ENCODE measurements at regions not wholly inside any gene's neighbourhood (a gene's known extent, or its start where the extent isn't known, plus 50 kb on each side); places are given as distances from the start of the nearest gene placed in this dataset.
A peak's percentile ranks its signal among the peaks of the same experiment; 100 is the strongest.

DNA sequence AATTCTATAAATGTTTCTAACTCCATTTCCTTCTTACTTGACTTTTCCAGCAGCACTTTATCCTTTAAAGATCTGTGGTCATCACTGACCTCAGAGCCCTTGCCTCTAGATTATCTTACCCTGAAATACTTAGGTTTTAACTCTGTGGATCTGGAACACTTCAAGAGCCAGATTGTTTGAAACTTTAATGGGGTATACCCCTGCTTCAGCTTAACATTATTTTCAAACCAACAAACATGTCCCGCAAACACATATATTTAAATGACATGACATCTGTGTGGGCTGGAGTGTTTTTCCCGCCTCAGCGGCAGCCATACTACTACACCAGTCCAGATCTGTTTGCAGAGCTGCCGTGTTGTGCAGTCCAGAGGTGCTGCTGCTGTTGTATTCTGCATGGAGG is 252.0 kb upstream of the TPM1 start:
- TF ChIP-seq CBFB (CRISPR knock-in tag; IDR thresholded peaks at IDR 0.05; ENCODE audit: low read depth) (no peak), ZNF263 (CRISPR knock-in tag; IDR thresholded peaks at IDR 0.05; ENCODE audit: low read depth) (no peak), FOXK1 (CRISPR knock-in tag; IDR thresholded peaks at IDR 0.05) (no peak), CREB1 (CRISPR knock-in tag; IDR thresholded peaks at IDR 0.05) (no peak), TEAD1 (CRISPR knock-in tag; IDR thresholded peaks at IDR 0.05) (no peak)
- TF ChIP-seq, protein P1, sequence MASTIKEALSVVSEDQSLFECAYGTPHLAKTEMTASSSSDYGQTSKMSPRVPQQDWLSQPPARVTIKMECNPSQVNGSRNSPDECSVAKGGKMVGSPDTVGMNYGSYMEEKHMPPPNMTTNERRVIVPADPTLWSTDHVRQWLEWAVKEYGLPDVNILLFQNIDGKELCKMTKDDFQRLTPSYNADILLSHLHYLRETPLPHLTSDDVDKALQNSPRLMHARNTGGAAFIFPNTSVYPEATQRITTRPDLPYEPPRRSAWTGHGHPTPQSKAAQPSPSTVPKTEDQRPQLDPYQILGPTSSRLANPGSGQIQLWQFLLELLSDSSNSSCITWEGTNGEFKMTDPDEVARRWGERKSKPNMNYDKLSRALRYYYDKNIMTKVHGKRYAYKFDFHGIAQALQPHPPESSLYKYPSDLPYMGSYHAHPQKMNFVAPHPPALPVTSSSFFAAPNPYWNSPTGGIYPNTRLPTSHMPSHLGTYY (CRISPR knock-in tag; IDR thresholded peaks at IDR 0.05): no peak
- TF ChIP-seq, protein P2, sequence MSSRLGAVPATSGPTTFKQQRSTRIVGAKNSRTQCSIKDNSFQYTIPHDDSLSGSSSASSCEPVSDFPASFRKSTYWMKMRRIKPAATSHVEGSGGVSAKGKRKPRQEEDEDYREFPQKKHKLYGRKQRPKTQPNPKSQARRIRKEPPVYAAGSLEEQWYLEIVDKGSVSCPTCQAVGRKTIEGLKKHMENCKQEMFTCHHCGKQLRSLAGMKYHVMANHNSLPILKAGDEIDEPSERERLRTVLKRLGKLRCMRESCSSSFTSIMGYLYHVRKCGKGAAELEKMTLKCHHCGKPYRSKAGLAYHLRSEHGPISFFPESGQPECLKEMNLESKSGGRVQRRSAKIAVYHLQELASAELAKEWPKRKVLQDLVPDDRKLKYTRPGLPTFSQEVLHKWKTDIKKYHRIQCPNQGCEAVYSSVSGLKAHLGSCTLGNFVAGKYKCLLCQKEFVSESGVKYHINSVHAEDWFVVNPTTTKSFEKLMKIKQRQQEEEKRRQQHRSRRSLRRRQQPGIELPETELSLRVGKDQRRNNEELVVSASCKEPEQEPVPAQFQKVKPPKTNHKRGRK (CRISPR knock-in tag; IDR thresholded peaks at IDR 0.05; ENCODE audit: borderline replicate concordance): no peak
- TF ChIP-seq, protein P3, sequence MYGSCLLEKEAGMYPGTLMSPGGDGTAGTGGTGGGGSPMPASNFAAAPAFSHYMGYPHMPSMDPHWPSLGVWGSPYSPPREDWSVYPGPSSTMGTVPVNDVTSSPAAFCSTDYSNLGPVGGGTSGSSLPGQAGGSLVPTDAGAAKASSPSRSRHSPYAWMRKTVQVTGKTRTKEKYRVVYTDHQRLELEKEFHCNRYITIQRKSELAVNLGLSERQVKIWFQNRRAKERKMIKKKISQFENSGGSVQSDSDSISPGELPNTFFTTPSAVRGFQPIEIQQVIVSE (CRISPR knock-in tag; IDR thresholded peaks at IDR 0.05; ENCODE audit: borderline replicate concordance): no peak
- H3K27ac Mint-ChIP-seq: no peak overlapping the region
- no peaks in the 10 kb centered on the region for H3K27me3 Mint-ChIP-seq (ENCODE audit: low read depth)
- H3K4me3 Mint-ChIP-seq: no peak overlapping the region
- DNase-seq (ENCODE audit: low spot score): no peak
- CTCF ChIA-PET: interaction anchor here (1.4 to 2.4 kb wide), 2 partner anchors 8 to 257 kb away, joined by 3 to 6 read pairs; no protein-coding TSS in a partner anchor
- ATAC-seq: no peak
- H3K4me1 Mint-ChIP-seq: peaks cover 23% of the 10 kb centered on the region
- H3K36me3 Mint-ChIP-seq: no peaks in the 10 kb centered on the region
- H3K9me3 Mint-ChIP-seq: no peaks in the 10 kb centered on the region
- POLR2A ChIA-PET: no interaction called here

DNA sequence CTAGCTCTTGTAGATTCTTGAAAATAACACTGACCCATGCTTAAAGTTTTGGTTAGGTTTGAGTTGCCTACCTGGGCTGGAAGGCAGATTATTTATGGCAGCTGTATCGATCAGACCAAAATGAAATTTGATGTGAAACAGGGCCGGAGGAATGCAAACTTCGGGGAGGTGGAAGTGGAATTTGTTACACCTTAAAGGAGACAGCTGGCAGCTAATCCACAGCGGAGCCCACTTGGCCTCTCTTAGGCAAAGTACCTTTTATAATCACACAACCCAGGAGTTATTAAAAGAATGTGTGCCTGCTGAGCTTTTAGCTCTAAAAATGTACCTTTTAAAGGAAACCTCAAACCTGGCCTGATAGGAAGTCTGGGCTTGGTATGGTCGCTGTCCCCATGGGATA is 250.9 kb upstream of the TPM1 start:
- Mint-ChIP-seq H3K4me3 (no peak overlapping the region), H3K4me1 (peaks cover 23% of the 10 kb centered on the region), H3K27me3 (ENCODE audit: low read depth) (no peaks in the 10 kb centered on the region), H3K9me3 (no peaks in the 10 kb centered on the region), H3K36me3 (no peaks in the 10 kb centered on the region), H3K27ac (peak overlapping the region; percentile 86)
- peak; percentile 46 for ATAC-seq
- CTCF ChIA-PET: interaction anchor here (1.0 to 2.4 kb wide), 3 partner anchors 9 to 256 kb away, joined by 3 to 6 read pairs (median 4); no protein-coding TSS in a partner anchor
- TF ChIP-seq ETV6 (CRISPR knock-in tag; IDR thresholded peaks at IDR 0.05) (no peak), TP53 (CRISPR knock-in tag; IDR thresholded peaks at IDR 0.05) (no peak), GABPB1 (CRISPR knock-in tag; IDR thresholded peaks at IDR 0.05) (no peak), JAZF1 (CRISPR knock-in tag; IDR thresholded peaks at IDR 0.05) (no peak), CBFB (CRISPR knock-in tag; IDR thresholded peaks at IDR 0.05; ENCODE audit: low read depth) (no peak), ZNF219 (CRISPR knock-in tag; IDR thresholded peaks at IDR 0.05; ENCODE audit: borderline replicate concordance) (no peak), ZNF416 (CRISPR knock-in tag; IDR thresholded peaks at IDR 0.05) (no peak), FOXK1 (CRISPR knock-in tag; IDR thresholded peaks at IDR 0.05) (no peak), ESRRA (CRISPR knock-in tag; IDR thresholded peaks at IDR 0.05; ENCODE audit: borderline replicate concordance) (no peak), NFATC4 (CRISPR knock-in tag; IDR thresholded peaks at IDR 0.05) (no peak)
- TF ChIP-seq, protein P4, sequence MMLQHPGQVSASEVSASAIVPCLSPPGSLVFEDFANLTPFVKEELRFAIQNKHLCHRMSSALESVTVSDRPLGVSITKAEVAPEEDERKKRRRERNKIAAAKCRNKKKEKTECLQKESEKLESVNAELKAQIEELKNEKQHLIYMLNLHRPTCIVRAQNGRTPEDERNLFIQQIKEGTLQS (CRISPR knock-in tag; conservative IDR thresholded peaks at IDR 0.05): no peak
- TF ChIP-seq, protein P5, sequence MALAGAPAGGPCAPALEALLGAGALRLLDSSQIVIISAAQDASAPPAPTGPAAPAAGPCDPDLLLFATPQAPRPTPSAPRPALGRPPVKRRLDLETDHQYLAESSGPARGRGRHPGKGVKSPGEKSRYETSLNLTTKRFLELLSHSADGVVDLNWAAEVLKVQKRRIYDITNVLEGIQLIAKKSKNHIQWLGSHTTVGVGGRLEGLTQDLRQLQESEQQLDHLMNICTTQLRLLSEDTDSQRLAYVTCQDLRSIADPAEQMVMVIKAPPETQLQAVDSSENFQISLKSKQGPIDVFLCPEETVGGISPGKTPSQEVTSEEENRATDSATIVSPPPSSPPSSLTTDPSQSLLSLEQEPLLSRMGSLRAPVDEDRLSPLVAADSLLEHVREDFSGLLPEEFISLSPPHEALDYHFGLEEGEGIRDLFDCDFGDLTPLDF (CRISPR knock-in tag; IDR thresholded peaks at IDR 0.05): no peak
- POLR2A ChIA-PET: no interaction called here
- no peak for DNase-seq (ENCODE audit: low spot score)
